Astrocyte (in vitro differentiated cells and primary cell): ENCODE measurements at regions not wholly inside any gene's neighbourhood (a gene's known extent, or its start where the extent isn't known, plus 50 kb on each side); places are given as distances from the start of the nearest gene placed in this dataset.

Experiments used
- EZH2 ChIP-seq: IDR thresholded peaks from 2 replicates; pipeline ENCODE4 v1.6.1; 2012; ENCODE audit warnings: mild to moderate bottlenecking, low read length, inconsistent platforms; ENCODE audit not compliant: insufficient read depth
- TF ChIP-seq, protein P1 (sequence below): IDR thresholded peaks from 2 replicates; pipeline ENCODE4 v1.5.1; 2011; ENCODE audit warnings: low read depth, mild to moderate bottlenecking, inconsistent platforms, low read length, moderate library complexity; ENCODE audit not compliant: insufficient read depth

DNA sequence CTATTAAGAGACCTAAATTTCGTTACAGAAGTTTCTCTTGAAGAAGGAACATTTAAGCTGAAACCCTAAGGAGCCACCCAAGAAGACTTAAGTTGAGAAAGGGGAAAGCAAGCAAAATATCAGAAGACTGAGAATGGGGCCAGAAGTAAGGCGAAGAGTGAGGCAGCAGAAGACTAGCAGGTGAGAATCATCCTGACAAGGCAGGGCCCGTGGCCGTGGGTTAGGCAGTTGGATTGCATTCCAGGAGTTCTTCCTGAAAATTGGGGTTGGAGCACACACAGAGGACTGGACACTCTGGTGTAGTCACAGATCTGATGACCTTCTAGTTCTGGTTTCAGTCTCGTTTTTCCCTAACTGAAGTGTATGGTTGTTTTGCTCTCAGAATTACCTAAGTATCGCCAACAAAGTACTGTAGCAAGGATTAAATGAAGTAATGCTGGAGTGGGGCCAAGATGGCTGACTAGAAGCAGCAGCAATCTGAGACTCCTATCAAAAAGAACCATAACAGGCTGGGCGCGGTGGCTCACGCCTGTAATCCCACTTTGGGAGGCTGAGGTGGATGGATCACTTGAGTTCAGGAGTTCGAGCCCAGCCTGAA lies 94.4 kb upstream of the GUCY1A1 start:
- TF ChIP-seq, protein P1, sequence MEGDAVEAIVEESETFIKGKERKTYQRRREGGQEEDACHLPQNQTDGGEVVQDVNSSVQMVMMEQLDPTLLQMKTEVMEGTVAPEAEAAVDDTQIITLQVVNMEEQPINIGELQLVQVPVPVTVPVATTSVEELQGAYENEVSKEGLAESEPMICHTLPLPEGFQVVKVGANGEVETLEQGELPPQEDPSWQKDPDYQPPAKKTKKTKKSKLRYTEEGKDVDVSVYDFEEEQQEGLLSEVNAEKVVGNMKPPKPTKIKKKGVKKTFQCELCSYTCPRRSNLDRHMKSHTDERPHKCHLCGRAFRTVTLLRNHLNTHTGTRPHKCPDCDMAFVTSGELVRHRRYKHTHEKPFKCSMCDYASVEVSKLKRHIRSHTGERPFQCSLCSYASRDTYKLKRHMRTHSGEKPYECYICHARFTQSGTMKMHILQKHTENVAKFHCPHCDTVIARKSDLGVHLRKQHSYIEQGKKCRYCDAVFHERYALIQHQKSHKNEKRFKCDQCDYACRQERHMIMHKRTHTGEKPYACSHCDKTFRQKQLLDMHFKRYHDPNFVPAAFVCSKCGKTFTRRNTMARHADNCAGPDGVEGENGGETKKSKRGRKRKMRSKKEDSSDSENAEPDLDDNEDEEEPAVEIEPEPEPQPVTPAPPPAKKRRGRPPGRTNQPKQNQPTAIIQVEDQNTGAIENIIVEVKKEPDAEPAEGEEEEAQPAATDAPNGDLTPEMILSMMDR = no peak
- no peak for TF ChIP-seq EZH2
